Activated naive CD8-positive, alpha-beta T cell treated with anti-CD3 and anti-CD28 coated beads for 36 hours (primary cell): ENCODE measurements at regions not wholly inside any gene's neighbourhood (a gene's known extent, or its start where the extent isn't known, plus 50 kb on each side); places are given as distances from the start of the nearest gene placed in this dataset.
"Not testable (repeated sequence)": the region's sequence is repeated elsewhere in the genome, so short reads cannot be mapped to it uniquely, and the experiment has no call there.

ENCODE experiments used
- DNase-seq: peaks from one replicate; pipeline ENCODE4 v3.0.0; 2021
- H3K27ac Mint-ChIP-seq: one replicate; pipeline ENCODE4 v1.8.0; 2022; ENCODE audit warnings: mild to moderate bottlenecking, moderate library complexity, mixed read lengths
- H3K27me3 Mint-ChIP-seq: one replicate; pipeline ENCODE4 v1.8.0; 2022; ENCODE audit warnings: mild to moderate bottlenecking, mixed read lengths
- H3K36me3 Mint-ChIP-seq: one replicate; pipeline ENCODE4 v1.8.0; 2021; ENCODE audit warnings: mild to moderate bottlenecking, mixed read lengths
- H3K4me1 Mint-ChIP-seq: one replicate; pipeline ENCODE4 v1.8.0; 2021; ENCODE audit warnings: mixed read lengths
- H3K4me3 Mint-ChIP-seq: one replicate; pipeline ENCODE4 v1.8.0; 2022; ENCODE audit warnings: mild to moderate bottlenecking, moderate library complexity, mixed read lengths
- H3K9me3 Mint-ChIP-seq: one replicate; pipeline ENCODE4 v1.8.0; 2022; ENCODE audit warnings: mixed read lengths

GRCh38 chr3:161925749-161926360 lies 429.2 kb downstream of the OTOL1 start:
- Mint-ChIP-seq H3K9me3 (no peaks in the 10 kb centered on the region), H3K36me3 (no peaks in the 10 kb centered on the region), H3K27ac (no peak overlapping the region), H3K27me3 (no peaks in the 10 kb centered on the region), H3K4me1 (no peaks in the 10 kb centered on the region), H3K4me3 (no peak overlapping the region)
- DNase-seq = no peak

GRCh38 chr3:161927131-161927530 lies 430.5 kb downstream of the OTOL1 start:
- Mint-ChIP-seq H3K4me3 (no peak overlapping the region), H3K27ac (no peak overlapping the region), H3K9me3 (no peaks in the 10 kb centered on the region), H3K4me1 (no peaks in the 10 kb centered on the region), H3K36me3 (no peaks in the 10 kb centered on the region), H3K27me3 (no peaks in the 10 kb centered on the region)
- DNase-seq = no peak

- no peaks in the 10 kb centered on the region for H3K36me3 Mint-ChIP-seq
Measured at GRCh38 chr3:161939918-161940620, 443.5 kb downstream of the OTOL1 start.

GRCh38 chr3:161940621-161940965 lies 444.0 kb downstream of the OTOL1 start:
- H3K36me3 Mint-ChIP-seq = no peaks in the 10 kb centered on the region
- H3K4me3 Mint-ChIP-seq = no peak overlapping the region
- H3K9me3 Mint-ChIP-seq = peaks cover 4% of the 10 kb centered on the region
- H3K27me3 Mint-ChIP-seq = no peaks in the 10 kb centered on the region
- H3K27ac Mint-ChIP-seq = no peak overlapping the region
- no peak for DNase-seq
- no peaks in the 10 kb centered on the region for H3K4me1 Mint-ChIP-seq

More at GRCh38 chr3:161939918-161940620, 443.5 kb downstream of the OTOL1 start:
- DNase-seq = no peak
- no peaks in the 10 kb centered on the region for H3K4me1 Mint-ChIP-seq
- no peak overlapping the region for H3K4me3 Mint-ChIP-seq
- no peak overlapping the region for H3K27ac Mint-ChIP-seq
- H3K9me3 Mint-ChIP-seq = peaks cover 2% of the 10 kb centered on the region
- no peaks in the 10 kb centered on the region for H3K27me3 Mint-ChIP-seq

- H3K36me3 Mint-ChIP-seq = no peaks in the 10 kb centered on the region
- no peaks in the 10 kb centered on the region for H3K4me1 Mint-ChIP-seq
- H3K4me3 Mint-ChIP-seq = no peak overlapping the region
- DNase-seq = no peak
- no peaks in the 10 kb centered on the region for H3K27me3 Mint-ChIP-seq
- H3K9me3 Mint-ChIP-seq = peaks cover 4% of the 10 kb centered on the region
- H3K27ac Mint-ChIP-seq = no peak overlapping the region
Measured at GRCh38 chr3:161941891-161942290, 445.3 kb downstream of the OTOL1 start.

GRCh38 chr3:161943801-161944345 lies 447.3 kb downstream of the OTOL1 start:
- H3K36me3 Mint-ChIP-seq, H3K27ac Mint-ChIP-seq, H3K27me3 Mint-ChIP-seq, H3K4me3 Mint-ChIP-seq, H3K9me3 Mint-ChIP-seq, H3K4me1 Mint-ChIP-seq, DNase-seq: not testable (repeated sequence)

GRCh38 chr3:161946443-161946960 lies 449.9 kb downstream of the OTOL1 start:
- Mint-ChIP-seq H3K4me3 (no peak overlapping the region), H3K36me3 (no peaks in the 10 kb centered on the region), H3K27me3 (no peaks in the 10 kb centered on the region), H3K9me3 (peaks cover 3% of the 10 kb centered on the region), H3K27ac (no peak overlapping the region), H3K4me1 (peaks cover 3% of the 10 kb centered on the region)
- no peak for DNase-seq

- H3K4me3 Mint-ChIP-seq = no peak overlapping the region
- no peak for DNase-seq
- H3K36me3 Mint-ChIP-seq = no peaks in the 10 kb centered on the region
- no peak overlapping the region for H3K27ac Mint-ChIP-seq
- peaks cover 3% of the 10 kb centered on the region for H3K4me1 Mint-ChIP-seq
- peaks cover 2% of the 10 kb centered on the region for H3K9me3 Mint-ChIP-seq
- no peaks in the 10 kb centered on the region for H3K27me3 Mint-ChIP-seq
Measured at GRCh38 chr3:161950318-161950868, 453.8 kb downstream of the OTOL1 start.

- no peaks in the 10 kb centered on the region for H3K27me3 Mint-ChIP-seq
- no peaks in the 10 kb centered on the region for H3K36me3 Mint-ChIP-seq
- H3K4me1 Mint-ChIP-seq = no peaks in the 10 kb centered on the region
- no peak overlapping the region for H3K27ac Mint-ChIP-seq
- no peaks in the 10 kb centered on the region for H3K9me3 Mint-ChIP-seq
- no peak for DNase-seq
- H3K4me3 Mint-ChIP-seq = no peak overlapping the region
Measured at GRCh38 chr3:161957467-161957866, 460.9 kb downstream of the OTOL1 start.

- Mint-ChIP-seq H3K27me3 (no peaks in the 10 kb centered on the region), H3K4me3 (no peak overlapping the region), H3K27ac (no peak overlapping the region), H3K4me1 (no peaks in the 10 kb centered on the region), H3K9me3 (peaks cover 2% of the 10 kb centered on the region), H3K36me3 (no peaks in the 10 kb centered on the region)
- DNase-seq = no peak
Measured at GRCh38 chr3:161964857-161965256, 468.2 kb downstream of the OTOL1 start.

- no peak overlapping the region for H3K27ac Mint-ChIP-seq
- no peaks in the 10 kb centered on the region for H3K27me3 Mint-ChIP-seq
- no peak overlapping the region for H3K4me3 Mint-ChIP-seq
- no peaks in the 10 kb centered on the region for H3K4me1 Mint-ChIP-seq
- no peaks in the 10 kb centered on the region for H3K36me3 Mint-ChIP-seq
- peaks cover 2% of the 10 kb centered on the region for H3K9me3 Mint-ChIP-seq
- DNase-seq = no peak
Measured at GRCh38 chr3:161969867-161970266, 473.3 kb downstream of the OTOL1 start.

- H3K4me1 Mint-ChIP-seq = no peaks in the 10 kb centered on the region
- no peak overlapping the region for H3K27ac Mint-ChIP-seq
- no peaks in the 10 kb centered on the region for H3K27me3 Mint-ChIP-seq
- no peak overlapping the region for H3K4me3 Mint-ChIP-seq
- no peak for DNase-seq
- peaks cover 2% of the 10 kb centered on the region for H3K9me3 Mint-ChIP-seq
- no peaks in the 10 kb centered on the region for H3K36me3 Mint-ChIP-seq
Measured at GRCh38 chr3:161975201-161975600, 478.6 kb downstream of the OTOL1 start.

- no peaks in the 10 kb centered on the region for H3K36me3 Mint-ChIP-seq
- no peak overlapping the region for H3K27ac Mint-ChIP-seq
- H3K27me3 Mint-ChIP-seq = no peaks in the 10 kb centered on the region
- peaks cover 2% of the 10 kb centered on the region for H3K9me3 Mint-ChIP-seq
- H3K4me3 Mint-ChIP-seq = no peak overlapping the region
- no peak for DNase-seq
- H3K4me1 Mint-ChIP-seq = no peaks in the 10 kb centered on the region
Measured at GRCh38 chr3:161977063-161977462, 480.5 kb downstream of the OTOL1 start.

- Mint-ChIP-seq H3K4me3 (no peak overlapping the region), H3K9me3 (peaks cover 2% of the 10 kb centered on the region), H3K4me1 (no peaks in the 10 kb centered on the region), H3K27ac (no peak overlapping the region), H3K27me3 (no peaks in the 10 kb centered on the region), H3K36me3 (no peaks in the 10 kb centered on the region)
- DNase-seq = no peak
Measured at GRCh38 chr3:161977850-161978249, 481.2 kb downstream of the OTOL1 start.

GRCh38 chr3:161987933-161988332 lies 491.3 kb downstream of the OTOL1 start:
- DNase-seq = no peak
- Mint-ChIP-seq H3K27ac (no peak overlapping the region), H3K27me3 (no peaks in the 10 kb centered on the region), H3K9me3 (no peaks in the 10 kb centered on the region), H3K4me1 (no peaks in the 10 kb centered on the region), H3K4me3 (no peak overlapping the region), H3K36me3 (no peaks in the 10 kb centered on the region)
